Bone marrow (tissue), 2 donors: ENCODE measurements at regions not wholly inside any gene's neighbourhood (a gene's known extent, or its start where the extent isn't known, plus 50 kb on each side); places are given as distances from the start of the nearest gene placed in this dataset.
"Not testable (repeated sequence)": the region's sequence is repeated elsewhere in the genome, so short reads cannot be mapped to it uniquely, and the experiment has no call there.

ENCODE experiments used
- DNase-seq, 2 donors: peaks; one replicate each; lab custom pipeline; 2025; lab: John Stamatoyannopoulos, UW

GRCh38 chr3:35849496-35849895, 210.2 kb downstream of the ARPP21 start:
- DNase-seq = no peak

GRCh38 chr3:35849963-35850362, 210.6 kb downstream of the ARPP21 start:
- no peak for DNase-seq

GRCh38 chr3:35857004-35857403, 217.7 kb downstream of the ARPP21 start:
- DNase-seq = peak in 1 of 2 donors; percentile 55

GRCh38 chr3:35862057-35862456, 222.7 kb downstream of the ARPP21 start:
- DNase-seq = no peak

GRCh38 chr3:35864871-35865270, 225.5 kb downstream of the ARPP21 start:
- DNase-seq = no peak

- no peak for DNase-seq
Observed at GRCh38 chr3:35867791-35868190, 228.5 kb downstream of the ARPP21 start.

GRCh38 chr3:35871009-35871408, 231.7 kb downstream of the ARPP21 start:
- no peak for DNase-seq

- no peak for DNase-seq
Observed at GRCh38 chr3:35883929-35884328, 244.6 kb downstream of the ARPP21 start.

GRCh38 chr3:35894735-35895134, 255.4 kb downstream of the ARPP21 start:
- DNase-seq = no peak

- no peak for DNase-seq
Observed at GRCh38 chr3:35899245-35899644, 259.9 kb downstream of the ARPP21 start.

- DNase-seq = no peak
Observed at GRCh38 chr3:35900079-35900478, 260.8 kb downstream of the ARPP21 start.

GRCh38 chr3:35908366-35909232, 269.3 kb downstream of the ARPP21 start:
- DNase-seq = peak in 1 of 2 donors; percentile 24

- DNase-seq = no peak
Observed at GRCh38 chr3:35919160-35919559, 279.8 kb downstream of the ARPP21 start.

GRCh38 chr3:35921718-35922117, 282.4 kb downstream of the ARPP21 start:
- DNase-seq = no peak

- not testable (repeated sequence) for DNase-seq
Observed at GRCh38 chr3:35924070-35924469, 284.7 kb downstream of the ARPP21 start.

- no peak for DNase-seq
Observed at GRCh38 chr3:35927441-35927840, 288.1 kb downstream of the ARPP21 start.

GRCh38 chr3:35929158-35929557, 289.8 kb downstream of the ARPP21 start:
- DNase-seq = no peak

- DNase-seq = no peak
Observed at GRCh38 chr3:35931867-35932266, 292.5 kb downstream of the ARPP21 start.

- no peak for DNase-seq
Observed at GRCh38 chr3:35932995-35933394, 293.7 kb downstream of the ARPP21 start.

GRCh38 chr3:35936571-35936970, 297.2 kb downstream of the ARPP21 start:
- DNase-seq = no peak

GRCh38 chr3:35944926-35945710, 305.8 kb downstream of the ARPP21 start:
- no peak for DNase-seq

GRCh38 chr3:35946121-35946853, 307.0 kb downstream of the ARPP21 start:
- DNase-seq = no peak
